A673 (cell line): ENCODE measurements at regions not wholly inside any gene's neighbourhood (a gene's known extent, or its start where the extent isn't known, plus 50 kb on each side); places are given as distances from the start of the nearest gene placed in this dataset.

Experiments used
- BruUV-seq: library from RNA; stranded (reverse); fragments of 400-500 nt; replicated peaks from 2 replicates; lab custom pipeline; 2021; lab: Mats Ljungman, UMichigan
- CTCF ChIA-PET: fragments of 300-600 bp; sonication (Branson Sonifier 250); formaldehyde crosslinking; loops from one replicate; lab custom pipeline; 2022; ENCODE audit warnings: antibody characterized with exemption; lab: Charles Lee
- POLR2A ChIA-PET: fragments of 300-600 bp; sonication (Branson Sonifier 250); formaldehyde crosslinking; loops from one replicate; lab custom pipeline; 2022; ENCODE audit warnings: antibody characterized with exemption; ENCODE audit not compliant: low non-redundant PET; lab: Charles Lee
- DNase-seq: peaks from one replicate; pipeline ENCODE4 v3.0.0-alpha.2; 2015; ENCODE audit warnings: low spot score
- H3K27ac ChIP-seq: fragments of 200-600 bp; sonication (generic); 2 replicates; pipeline ENCODE4 v1.5.1; 2016; ENCODE audit warnings: mixed run types, low read depth, mild to moderate bottlenecking, mixed read lengths, antibody characterized with exemption, low read length; ENCODE audit not compliant: poor library complexity, severe bottlenecking
- H3K27me3 ChIP-seq: fragments of 200-600 bp; sonication (generic); replicated peaks from 2 replicates; pipeline ENCODE4 v1.6.1; 2017; ENCODE audit warnings: mixed run types, low read depth, mild to moderate bottlenecking, mixed read lengths, antibody characterized with exemption, low read length; ENCODE audit not compliant: insufficient read depth, poor library complexity
- H3K36me3 ChIP-seq: fragments of 200-600 bp; sonication (generic); 2 replicates; pipeline ENCODE4 v1.6.1; 2016; ENCODE audit warnings: mixed run types, mild to moderate bottlenecking, mixed read lengths, antibody characterized with exemption, low read length; ENCODE audit not compliant: insufficient read depth, poor library complexity, severe bottlenecking
- H3K4me1 ChIP-seq: fragments of 200-600 bp; sonication (generic); 2 replicates; pipeline ENCODE4 v1.6.1; 2017; ENCODE audit warnings: mixed run types, mild to moderate bottlenecking, mixed read lengths, antibody characterized with exemption, low read length; ENCODE audit not compliant: insufficient read depth, poor library complexity, severe bottlenecking
- H3K4me3 ChIP-seq: fragments of 200-600 bp; sonication (generic); 2 replicates; pipeline ENCODE4 v1.5.1; 2016; ENCODE audit warnings: low read depth, mixed run types, mild to moderate bottlenecking, mixed read lengths, low read length; ENCODE audit not compliant: poor library complexity, severe bottlenecking
- H3K9me3 ChIP-seq: fragments of 200-600 bp; sonication (generic); 2 replicates; pipeline ENCODE4 v1.6.1; 2016; ENCODE audit warnings: mixed run types, low read depth, mild to moderate bottlenecking, mixed read lengths, antibody characterized with exemption, low read length; ENCODE audit not compliant: poor library complexity, severe bottlenecking
- CTCF ChIP-seq: fragments of 300-800, 200-600 bp; sonication (generic); conservative IDR thresholded peaks from 2 replicates; pipeline ENCODE4 v1.5.1; 2017; ENCODE audit warnings: low read depth, mild to moderate bottlenecking, antibody characterized with exemption, low read length, moderate library complexity, mixed read lengths
- EZH2 ChIP-seq: fragments of 200-600 bp; sonication (generic); IDR thresholded peaks from 2 replicates; pipeline ENCODE4 v1.6.1; 2017; ENCODE audit warnings: borderline replicate concordance, low read depth, mild to moderate bottlenecking, mixed read lengths, antibody characterized with exemption, low read length; ENCODE audit not compliant: poor library complexity, severe bottlenecking
- intact Hi-C: fragments of 100-400 bp; cut with micrococcal nuclease; formaldehyde crosslinking; loops from one replicate; pipeline ENCODE4 v1.10.0; 2022; ENCODE audit not compliant: unreplicated experiment

- intact Hi-C loops = no loop called here
- CTCF ChIA-PET = no interaction called here
- BruUV-seq = no TSS peak
These were observed 282.1 kb downstream of the CBLN1 start for GRCh38 chr16:48999508-48999907.

GRCh38 chr16:48999044-48999443, 282.6 kb downstream of the CBLN1 start:
- POLR2A ChIA-PET = no interaction called here
- no peaks in the 10 kb centered on the region for H3K4me1 ChIP-seq
- no peaks in the 10 kb centered on the region for H3K9me3 ChIP-seq
- intact Hi-C loops = no loop called here
- BruUV-seq = no TSS peak
- CTCF ChIA-PET = no interaction called here
- no peak overlapping the region for H3K4me3 ChIP-seq
- H3K36me3 ChIP-seq = no peaks in the 10 kb centered on the region
- no peak overlapping the region for H3K27ac ChIP-seq
- TF ChIP-seq EZH2 (no peak), CTCF (no peak)
- DNase-seq = no peak
- peaks cover 45% of the 10 kb centered on the region for H3K27me3 ChIP-seq

More at GRCh38 chr16:48999508-48999907, 282.1 kb downstream of the CBLN1 start:
- TF ChIP-seq EZH2 = no peak
- TF ChIP-seq CTCF = no peak
- no peak overlapping the region for H3K27ac ChIP-seq
- no peaks in the 10 kb centered on the region for H3K9me3 ChIP-seq
- POLR2A ChIA-PET = no interaction called here
- DNase-seq = no peak
- no peaks in the 10 kb centered on the region for H3K36me3 ChIP-seq
- no peak overlapping the region for H3K4me3 ChIP-seq
- no peaks in the 10 kb centered on the region for H3K4me1 ChIP-seq
- peaks cover 40% of the 10 kb centered on the region for H3K27me3 ChIP-seq

- intact Hi-C loops = no loop called here
- CTCF ChIA-PET = no interaction called here
- no peaks in the 10 kb centered on the region for H3K4me1 ChIP-seq
- H3K36me3 ChIP-seq = no peaks in the 10 kb centered on the region
- DNase-seq = no peak
- H3K4me3 ChIP-seq = no peak overlapping the region
- BruUV-seq = no TSS peak
- peaks cover 49% of the 10 kb centered on the region for H3K27me3 ChIP-seq
- no peak overlapping the region for H3K27ac ChIP-seq
- no peaks in the 10 kb centered on the region for H3K9me3 ChIP-seq
- POLR2A ChIA-PET = no interaction called here
- no peak for TF ChIP-seq EZH2
- TF ChIP-seq CTCF = no peak
These were observed 283.7 kb downstream of the CBLN1 start for GRCh38 chr16:48997946-48998345.
